Mammary epithelial cell (primary cell): ENCODE measurements at regions not wholly inside any gene's neighbourhood (a gene's known extent, or its start where the extent isn't known, plus 50 kb on each side); places are given as distances from the start of the nearest gene placed in this dataset.

Experiments used
- CTCF ChIP-seq, 2 donors: IDR thresholded peaks in 1 of 2; conservative IDR thresholded peaks in 1 of 2; 2 replicates each; pipeline ENCODE4 v1.5.1; 2011 to 2012; ENCODE audit warnings: inconsistent platforms in 2 of 2, low read length in 2 of 2, mild to moderate bottlenecking in 2 of 2, control low read depth in 1 of 2, low read depth in 1 of 2; ENCODE audit not compliant: insufficient read depth in 1 of 2; ENCODE audit errors: extremely low read depth in 1 of 2
- EZH2 ChIP-seq: IDR thresholded peaks from 2 replicates; pipeline ENCODE4 v1.6.1; 2012; ENCODE audit warnings: low read length, inconsistent platforms, borderline replicate concordance

GRCh38 chr12:92987362-92987761, 58.3 kb upstream of the EEA1 start:
- TF ChIP-seq CTCF (conservative IDR thresholded peaks at IDR 0.05 in 1 of 2, IDR thresholded peaks at IDR 0.05 in 1 of 2; ENCODE audit: extremely low read depth in 1 of 2, insufficient read depth in 1 of 2, low read depth in 1 of 2, low read length in 2 of 2) (peak; percentile 45 to 53), EZH2 (no peak)
